Loucy (cell line): ENCODE measurements at regions not wholly inside any gene's neighbourhood (a gene's known extent, or its start where the extent isn't known, plus 50 kb on each side); places are given as distances from the start of the nearest gene placed in this dataset.

Experiments used
- H2AFZ ChIP-seq: fragments of 200-600 bp; sonication (generic); 2 replicates; pipeline ENCODE4 v1.6.0; 2016; ENCODE audit warnings: antibody characterized with exemption, mild to moderate bottlenecking, low read length, moderate library complexity
- H3F3A ChIP-seq: fragments of 200-600 bp; 2 replicates; pipeline ENCODE4 v1.6.0; 2016; ENCODE audit warnings: antibody characterized with exemption, low read depth, mild to moderate bottlenecking
- H3K27me3 ChIP-seq: fragments of 200-600 bp; sonication (generic); 2 replicates; pipeline ENCODE4 v1.6.1; 2014; ENCODE audit warnings: low read length, mild to moderate bottlenecking; ENCODE audit not compliant: insufficient read depth, poor library complexity, severe bottlenecking
- H3K36me3 ChIP-seq: fragments of 200-600 bp; sonication (generic); 2 replicates; pipeline ENCODE4 v1.6.1; 2016; ENCODE audit warnings: low read length; ENCODE audit not compliant: insufficient read depth
- H3K4me1 ChIP-seq: fragments of 200-600 bp; sonication (generic); 2 replicates; pipeline ENCODE4 v1.5.1; 2014; ENCODE audit warnings: low read length, mild to moderate bottlenecking; ENCODE audit not compliant: insufficient read depth, poor library complexity, severe bottlenecking
- H3K4me2 ChIP-seq: fragments of 200-600 bp; sonication (generic); 2 replicates; pipeline ENCODE4 v1.6.0; 2014; ENCODE audit warnings: antibody characterized with exemption, low read length, low read depth, mild to moderate bottlenecking; ENCODE audit not compliant: poor library complexity, severe bottlenecking
- H3K4me3 ChIP-seq: fragments of 200-600 bp; sonication (generic); 2 replicates; pipeline ENCODE4 v1.5.1; 2014; ENCODE audit warnings: low read length, mild to moderate bottlenecking, mixed read lengths; ENCODE audit not compliant: poor library complexity, severe bottlenecking
- H3K79me2 ChIP-seq: fragments of 200-600 bp; sonication (generic); 2 replicates; pipeline ENCODE4 v1.6.1; 2014; ENCODE audit warnings: low read length; ENCODE audit not compliant: insufficient read depth
- H3K9ac ChIP-seq: fragments of 200-600 bp; sonication (generic); 2 replicates; pipeline ENCODE4 v1.6.0; 2014; ENCODE audit warnings: mild to moderate bottlenecking, low read depth, low read length, moderate library complexity; ENCODE audit not compliant: poor library complexity, severe bottlenecking
- H3K9me2 ChIP-seq: fragments of 200-600 bp; sonication (generic); replicated peaks from 2 replicates; pipeline ENCODE4 v1.6.1; 2016; ENCODE audit warnings: low read depth, low read length, mixed read lengths
- H3K9me3 ChIP-seq: fragments of 200-600 bp; sonication (generic); 2 replicates; pipeline ENCODE4 v1.6.1; 2014; ENCODE audit warnings: mild to moderate bottlenecking, antibody characterized with exemption, low read length, low read depth; ENCODE audit not compliant: insufficient read depth
- H4K20me1 ChIP-seq: fragments of 200-600 bp; sonication (generic); 2 replicates; pipeline ENCODE4 v1.6.0; 2014; ENCODE audit warnings: antibody characterized with exemption, low read length, mild to moderate bottlenecking; ENCODE audit not compliant: insufficient read depth, poor library complexity, severe bottlenecking
- EZH2phosphoT487 ChIP-seq: fragments of 200-600 bp; IDR thresholded peaks from 2 replicates; pipeline ENCODE4 v1.6.1; 2018; ENCODE audit warnings: antibody characterized with exemption, mild to moderate bottlenecking, moderate library complexity, borderline replicate concordance
- TF ChIP-seq, protein P1 (sequence below): fragments of 200-600 bp; sonication (generic); conservative IDR thresholded peaks from 2 replicates; pipeline ENCODE4 v1.5.1; 2014; ENCODE audit warnings: mild to moderate bottlenecking, antibody characterized with exemption, low read length

DNA sequence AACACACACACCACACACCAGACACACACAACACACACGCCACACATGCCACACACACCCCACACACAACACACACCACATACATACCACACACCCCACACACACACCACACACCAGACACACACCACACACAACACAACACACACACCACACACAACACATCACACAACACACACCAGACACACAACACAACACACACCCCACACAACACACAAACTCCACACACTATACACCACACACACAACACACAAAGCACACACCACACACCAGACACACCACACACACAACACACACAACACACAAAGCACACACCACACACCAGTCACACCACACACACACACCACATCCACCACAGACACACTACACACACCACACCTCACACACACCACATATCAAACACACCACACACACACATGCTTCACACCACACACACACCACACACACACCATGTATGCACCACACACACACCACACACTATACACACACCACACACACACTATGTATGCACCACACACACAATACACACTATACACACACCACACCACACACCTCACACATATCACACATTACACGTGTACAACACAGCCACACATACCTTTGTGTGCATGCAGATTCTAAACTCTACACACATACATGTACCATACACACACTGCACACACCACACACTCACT is 72.2 kb downstream of the TMEM18 start:
- no peaks in the 10 kb centered on the region for H3K27me3 ChIP-seq
- no peaks in the 10 kb centered on the region for H3K4me1 ChIP-seq
- H4K20me1 ChIP-seq: no peaks in the 10 kb centered on the region
- H3F3A ChIP-seq: no peaks in the 10 kb centered on the region
- no peaks in the 10 kb centered on the region for H3K9me3 ChIP-seq
- H3K9me2 ChIP-seq: no peaks in the 10 kb centered on the region
- no peaks in the 10 kb centered on the region for H3K79me2 ChIP-seq
- no peaks in the 10 kb centered on the region for H3K36me3 ChIP-seq
- H2AFZ ChIP-seq: no peak overlapping the region
- TF ChIP-seq, protein P1, sequence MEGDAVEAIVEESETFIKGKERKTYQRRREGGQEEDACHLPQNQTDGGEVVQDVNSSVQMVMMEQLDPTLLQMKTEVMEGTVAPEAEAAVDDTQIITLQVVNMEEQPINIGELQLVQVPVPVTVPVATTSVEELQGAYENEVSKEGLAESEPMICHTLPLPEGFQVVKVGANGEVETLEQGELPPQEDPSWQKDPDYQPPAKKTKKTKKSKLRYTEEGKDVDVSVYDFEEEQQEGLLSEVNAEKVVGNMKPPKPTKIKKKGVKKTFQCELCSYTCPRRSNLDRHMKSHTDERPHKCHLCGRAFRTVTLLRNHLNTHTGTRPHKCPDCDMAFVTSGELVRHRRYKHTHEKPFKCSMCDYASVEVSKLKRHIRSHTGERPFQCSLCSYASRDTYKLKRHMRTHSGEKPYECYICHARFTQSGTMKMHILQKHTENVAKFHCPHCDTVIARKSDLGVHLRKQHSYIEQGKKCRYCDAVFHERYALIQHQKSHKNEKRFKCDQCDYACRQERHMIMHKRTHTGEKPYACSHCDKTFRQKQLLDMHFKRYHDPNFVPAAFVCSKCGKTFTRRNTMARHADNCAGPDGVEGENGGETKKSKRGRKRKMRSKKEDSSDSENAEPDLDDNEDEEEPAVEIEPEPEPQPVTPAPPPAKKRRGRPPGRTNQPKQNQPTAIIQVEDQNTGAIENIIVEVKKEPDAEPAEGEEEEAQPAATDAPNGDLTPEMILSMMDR: no peak
- TF ChIP-seq EZH2phosphoT487: no peak
- no peak overlapping the region for H3K4me2 ChIP-seq
- H3K9ac ChIP-seq: no peak overlapping the region
- no peak overlapping the region for H3K4me3 ChIP-seq

DNA sequence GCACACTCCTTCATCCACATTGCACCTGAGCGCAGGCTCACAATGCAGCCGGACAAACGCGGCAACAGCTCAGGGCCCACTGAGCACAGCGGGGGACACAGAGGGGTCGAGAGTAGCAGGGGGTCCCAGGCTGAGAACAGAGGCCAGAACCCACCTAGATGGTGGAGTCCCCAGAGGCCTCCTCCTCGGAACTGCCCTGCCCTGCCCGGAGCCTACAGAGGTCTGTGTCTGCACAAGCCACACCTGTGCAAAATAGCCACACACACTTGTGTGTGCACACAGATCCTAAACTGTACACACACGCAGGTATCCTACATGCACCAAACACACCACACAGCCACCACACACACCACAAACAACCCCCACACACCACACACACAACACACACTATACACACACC is 72.8 kb downstream of the TMEM18 start:
- Histone ChIP-seq H3K4me3 (no peak overlapping the region), H3K9me2 (no peaks in the 10 kb centered on the region), H3F3A (no peaks in the 10 kb centered on the region), H3K9me3 (no peaks in the 10 kb centered on the region), H3K4me2 (no peak overlapping the region), H3K27me3 (no peaks in the 10 kb centered on the region), H3K36me3 (no peaks in the 10 kb centered on the region), H3K9ac (no peak overlapping the region), H4K20me1 (no peaks in the 10 kb centered on the region), H2AFZ (no peak overlapping the region), H3K79me2 (no peaks in the 10 kb centered on the region), H3K4me1 (no peaks in the 10 kb centered on the region)
- no peak for TF ChIP-seq EZH2phosphoT487
- TF ChIP-seq, protein P1: no peak

DNA sequence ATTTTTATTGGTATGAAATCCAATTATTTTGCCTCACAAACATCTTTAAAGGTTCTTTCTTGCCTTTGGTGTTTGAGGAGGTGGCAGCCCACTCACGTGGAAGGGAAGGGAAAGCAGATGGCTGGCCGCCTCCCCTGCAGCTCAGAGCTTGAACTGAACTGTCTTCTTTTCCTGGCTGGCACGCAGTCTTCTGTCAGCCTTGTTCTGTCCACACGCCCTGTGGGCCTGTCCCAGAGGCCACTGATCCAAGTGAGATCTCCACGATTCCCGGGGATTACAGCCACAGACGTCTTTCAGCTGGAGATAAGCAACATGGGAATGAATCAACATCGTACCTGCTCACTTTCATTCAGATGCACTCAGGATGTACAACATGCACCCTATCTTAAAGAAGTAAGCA is 73.3 kb downstream of the TMEM18 start:
- no peak overlapping the region for H3K4me2 ChIP-seq
- TF ChIP-seq EZH2phosphoT487: no peak
- TF ChIP-seq, protein P1: no peak
- no peaks in the 10 kb centered on the region for H3K36me3 ChIP-seq
- H4K20me1 ChIP-seq: no peaks in the 10 kb centered on the region
- H3K4me1 ChIP-seq: no peaks in the 10 kb centered on the region
- H3K4me3 ChIP-seq: no peak overlapping the region
- H3K79me2 ChIP-seq: no peaks in the 10 kb centered on the region
- H3K9me2 ChIP-seq: no peaks in the 10 kb centered on the region
- no peaks in the 10 kb centered on the region for H3K27me3 ChIP-seq
- H3K9ac ChIP-seq: no peak overlapping the region
- H3K9me3 ChIP-seq: no peaks in the 10 kb centered on the region
- no peaks in the 10 kb centered on the region for H3F3A ChIP-seq
- H2AFZ ChIP-seq: no peak overlapping the region
